HL-60 (cell line): ENCODE measurements at regions not wholly inside any gene's neighbourhood (a gene's known extent, or its start where the extent isn't known, plus 50 kb on each side); places are given as distances from the start of the nearest gene placed in this dataset.

Source experiments
- DNase-seq, 2 experiments: peaks; one replicate each; pipeline ENCODE4 v3.0.0-alpha.2; 2010 to 2020; ENCODE audit warnings: low read depth in 1 of 2, low spot score in 1 of 2
- H3K27ac ChIP-seq: fragments of 250-450 bp; sonication (Bioruptor Pico); replicated peaks from 2 replicates; pipeline ENCODE4 v1.5.1; 2020; ENCODE audit warnings: mild to moderate bottlenecking, moderate library complexity
- H3K27me3 ChIP-seq: fragments of 250-450 bp; sonication (Bioruptor Pico); 2 replicates; pipeline ENCODE4 v1.5.1; 2021; ENCODE audit warnings: mild to moderate bottlenecking, moderate library complexity; ENCODE audit not compliant: insufficient read depth, poor library complexity, severe bottlenecking
- H3K4me3 ChIP-seq: replicated peaks from 2 replicates; pipeline ENCODE4 v1.5.1; 2011; ENCODE audit warnings: mild to moderate bottlenecking, control low read depth, low read length; ENCODE audit not compliant: insufficient read depth
- GABPA ChIP-seq: IDR thresholded peaks from 2 replicates; pipeline ENCODE4 v1.6.1; 2012; ENCODE audit warnings: low read depth
- POLR2AphosphoS5 ChIP-seq: IDR thresholded peaks from 2 replicates; pipeline ENCODE4 v1.6.1; 2012; ENCODE audit warnings: low read depth
- SPI1 ChIP-seq: IDR thresholded peaks from 2 replicates; pipeline ENCODE4 v1.6.1; 2012; ENCODE audit warnings: low read depth, mild to moderate bottlenecking, borderline replicate concordance
- TF ChIP-seq, protein P1 (sequence below): IDR thresholded peaks from 2 replicates; pipeline ENCODE4 v1.6.1; 2012; ENCODE audit warnings: low read depth; ENCODE audit not compliant: insufficient replicate concordance
- TF ChIP-seq, protein P2 (sequence below): IDR thresholded peaks from one replicate; pipeline ENCODE4 v1.5.1; 2011; ENCODE audit warnings: low read length, control low read depth, inconsistent platforms; ENCODE audit not compliant: insufficient read depth

GRCh38 chr15:36208868-36209582 is 370.4 kb upstream of the CDIN1 start:
- H3K27ac ChIP-seq = no peak overlapping the region
- no peak for DNase-seq
- no peaks in the 10 kb centered on the region for H3K27me3 ChIP-seq
- no peak overlapping the region for H3K4me3 ChIP-seq
- TF ChIP-seq, protein P1, sequence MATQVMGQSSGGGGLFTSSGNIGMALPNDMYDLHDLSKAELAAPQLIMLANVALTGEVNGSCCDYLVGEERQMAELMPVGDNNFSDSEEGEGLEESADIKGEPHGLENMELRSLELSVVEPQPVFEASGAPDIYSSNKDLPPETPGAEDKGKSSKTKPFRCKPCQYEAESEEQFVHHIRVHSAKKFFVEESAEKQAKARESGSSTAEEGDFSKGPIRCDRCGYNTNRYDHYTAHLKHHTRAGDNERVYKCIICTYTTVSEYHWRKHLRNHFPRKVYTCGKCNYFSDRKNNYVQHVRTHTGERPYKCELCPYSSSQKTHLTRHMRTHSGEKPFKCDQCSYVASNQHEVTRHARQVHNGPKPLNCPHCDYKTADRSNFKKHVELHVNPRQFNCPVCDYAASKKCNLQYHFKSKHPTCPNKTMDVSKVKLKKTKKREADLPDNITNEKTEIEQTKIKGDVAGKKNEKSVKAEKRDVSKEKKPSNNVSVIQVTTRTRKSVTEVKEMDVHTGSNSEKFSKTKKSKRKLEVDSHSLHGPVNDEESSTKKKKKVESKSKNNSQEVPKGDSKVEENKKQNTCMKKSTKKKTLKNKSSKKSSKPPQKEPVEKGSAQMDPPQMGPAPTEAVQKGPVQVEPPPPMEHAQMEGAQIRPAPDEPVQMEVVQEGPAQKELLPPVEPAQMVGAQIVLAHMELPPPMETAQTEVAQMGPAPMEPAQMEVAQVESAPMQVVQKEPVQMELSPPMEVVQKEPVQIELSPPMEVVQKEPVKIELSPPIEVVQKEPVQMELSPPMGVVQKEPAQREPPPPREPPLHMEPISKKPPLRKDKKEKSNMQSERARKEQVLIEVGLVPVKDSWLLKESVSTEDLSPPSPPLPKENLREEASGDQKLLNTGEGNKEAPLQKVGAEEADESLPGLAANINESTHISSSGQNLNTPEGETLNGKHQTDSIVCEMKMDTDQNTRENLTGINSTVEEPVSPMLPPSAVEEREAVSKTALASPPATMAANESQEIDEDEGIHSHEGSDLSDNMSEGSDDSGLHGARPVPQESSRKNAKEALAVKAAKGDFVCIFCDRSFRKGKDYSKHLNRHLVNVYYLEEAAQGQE = no peak
- TF ChIP-seq GABPA (no peak), SPI1 (no peak), POLR2AphosphoS5 (no peak)
- TF ChIP-seq, protein P2, sequence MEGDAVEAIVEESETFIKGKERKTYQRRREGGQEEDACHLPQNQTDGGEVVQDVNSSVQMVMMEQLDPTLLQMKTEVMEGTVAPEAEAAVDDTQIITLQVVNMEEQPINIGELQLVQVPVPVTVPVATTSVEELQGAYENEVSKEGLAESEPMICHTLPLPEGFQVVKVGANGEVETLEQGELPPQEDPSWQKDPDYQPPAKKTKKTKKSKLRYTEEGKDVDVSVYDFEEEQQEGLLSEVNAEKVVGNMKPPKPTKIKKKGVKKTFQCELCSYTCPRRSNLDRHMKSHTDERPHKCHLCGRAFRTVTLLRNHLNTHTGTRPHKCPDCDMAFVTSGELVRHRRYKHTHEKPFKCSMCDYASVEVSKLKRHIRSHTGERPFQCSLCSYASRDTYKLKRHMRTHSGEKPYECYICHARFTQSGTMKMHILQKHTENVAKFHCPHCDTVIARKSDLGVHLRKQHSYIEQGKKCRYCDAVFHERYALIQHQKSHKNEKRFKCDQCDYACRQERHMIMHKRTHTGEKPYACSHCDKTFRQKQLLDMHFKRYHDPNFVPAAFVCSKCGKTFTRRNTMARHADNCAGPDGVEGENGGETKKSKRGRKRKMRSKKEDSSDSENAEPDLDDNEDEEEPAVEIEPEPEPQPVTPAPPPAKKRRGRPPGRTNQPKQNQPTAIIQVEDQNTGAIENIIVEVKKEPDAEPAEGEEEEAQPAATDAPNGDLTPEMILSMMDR = no peak

DNA sequence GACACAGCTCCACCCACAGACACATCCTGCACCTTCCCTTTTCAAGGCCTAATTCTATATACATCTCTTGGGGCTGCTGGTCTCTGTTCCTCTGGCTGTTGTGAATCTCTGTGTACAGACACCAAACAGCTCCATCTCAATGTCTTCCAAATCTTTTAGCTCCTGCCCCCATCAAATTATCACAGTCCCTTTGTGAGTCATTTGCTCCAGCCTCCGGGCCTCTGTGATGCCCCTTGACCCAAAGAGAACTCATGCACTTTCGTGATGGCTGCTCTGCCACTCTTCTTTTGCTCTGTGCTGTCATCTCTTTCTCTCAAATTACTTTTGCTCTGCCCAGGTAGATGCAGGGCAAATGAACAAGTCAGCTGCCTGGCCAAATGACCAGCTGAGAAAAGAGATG is 369.0 kb upstream of the CDIN1 start:
- H3K27ac ChIP-seq = no peak overlapping the region
- no peak overlapping the region for H3K4me3 ChIP-seq
- no peaks in the 10 kb centered on the region for H3K27me3 ChIP-seq
- DNase-seq = no peak
- TF ChIP-seq, protein P1 = no peak
- TF ChIP-seq GABPA (no peak), POLR2AphosphoS5 (no peak), SPI1 (no peak)
- TF ChIP-seq, protein P2 = no peak

DNA sequence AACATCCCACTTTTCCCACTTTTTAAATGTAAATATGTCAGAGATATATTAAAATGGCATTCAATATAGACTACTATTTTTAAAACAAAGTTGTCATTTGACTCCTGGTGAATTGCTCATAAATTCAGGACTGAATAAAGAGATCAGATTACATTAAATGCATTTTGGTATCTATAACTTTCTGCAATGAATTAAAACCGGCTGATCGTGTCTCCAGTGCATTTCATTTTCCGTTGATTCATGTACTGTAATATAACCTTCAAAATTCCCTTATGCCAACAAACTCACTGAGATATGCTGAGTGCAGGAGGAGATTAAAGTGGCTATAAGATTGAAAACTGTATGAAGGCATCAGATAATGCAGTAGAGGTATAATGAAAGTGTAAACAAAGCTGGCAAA is 361.1 kb upstream of the CDIN1 start:
- H3K27ac ChIP-seq = no peak overlapping the region
- no peak for DNase-seq
- TF ChIP-seq SPI1 = no peak
- TF ChIP-seq POLR2AphosphoS5 = no peak
- TF ChIP-seq, protein P1 = no peak
- TF ChIP-seq, protein P2 = no peak
- TF ChIP-seq GABPA = no peak
- H3K27me3 ChIP-seq = peaks cover 2% of the 10 kb centered on the region
- no peak overlapping the region for H3K4me3 ChIP-seq
